ENCODE measurements at regions not wholly inside any gene's neighbourhood (a gene's known extent, or its start where the extent isn't known, plus 50 kb on each side); places are given as distances from the start of the nearest gene placed in this dataset.

GRCh38 chr6:44042989-44043478 is 84.2 kb downstream of the MRPL14 start:
- peak in 1 of 3 donors; percentile 6 for TF ChIP-seq POLR2AphosphoS5 (IDR thresholded peaks at IDR 0.05)
- TF ChIP-seq, protein P1, sequence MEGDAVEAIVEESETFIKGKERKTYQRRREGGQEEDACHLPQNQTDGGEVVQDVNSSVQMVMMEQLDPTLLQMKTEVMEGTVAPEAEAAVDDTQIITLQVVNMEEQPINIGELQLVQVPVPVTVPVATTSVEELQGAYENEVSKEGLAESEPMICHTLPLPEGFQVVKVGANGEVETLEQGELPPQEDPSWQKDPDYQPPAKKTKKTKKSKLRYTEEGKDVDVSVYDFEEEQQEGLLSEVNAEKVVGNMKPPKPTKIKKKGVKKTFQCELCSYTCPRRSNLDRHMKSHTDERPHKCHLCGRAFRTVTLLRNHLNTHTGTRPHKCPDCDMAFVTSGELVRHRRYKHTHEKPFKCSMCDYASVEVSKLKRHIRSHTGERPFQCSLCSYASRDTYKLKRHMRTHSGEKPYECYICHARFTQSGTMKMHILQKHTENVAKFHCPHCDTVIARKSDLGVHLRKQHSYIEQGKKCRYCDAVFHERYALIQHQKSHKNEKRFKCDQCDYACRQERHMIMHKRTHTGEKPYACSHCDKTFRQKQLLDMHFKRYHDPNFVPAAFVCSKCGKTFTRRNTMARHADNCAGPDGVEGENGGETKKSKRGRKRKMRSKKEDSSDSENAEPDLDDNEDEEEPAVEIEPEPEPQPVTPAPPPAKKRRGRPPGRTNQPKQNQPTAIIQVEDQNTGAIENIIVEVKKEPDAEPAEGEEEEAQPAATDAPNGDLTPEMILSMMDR (IDR thresholded peaks at IDR 0.05): no peak
